Activated CD8-positive, alpha-beta memory T cell treated with anti-CD3 and anti-CD28 coated beads for 36 hours (primary cell): ENCODE measurements at regions not wholly inside any gene's neighbourhood (a gene's known extent, or its start where the extent isn't known, plus 50 kb on each side); places are given as distances from the start of the nearest gene placed in this dataset.

Source experiments
- CTCF ChIA-PET: fragments of 350-600 bp; sonication (Branson Sonifier 250); formaldehyde crosslinking; loops from one replicate; lab custom pipeline; 2021; ENCODE audit warnings: antibody characterized with exemption; lab: Charles Lee
- POLR2A ChIA-PET: fragments of 350-600 bp; sonication (Branson Sonifier 250); formaldehyde crosslinking; loops from one replicate; lab custom pipeline; 2021; ENCODE audit warnings: antibody characterized with exemption; lab: Charles Lee

- CTCF ChIA-PET, result no interaction called here
- POLR2A ChIA-PET, result no interaction called here
Measured at GRCh38 chr4:179836179-179837075, 2394.2 kb upstream of the AGA start.

DNA sequence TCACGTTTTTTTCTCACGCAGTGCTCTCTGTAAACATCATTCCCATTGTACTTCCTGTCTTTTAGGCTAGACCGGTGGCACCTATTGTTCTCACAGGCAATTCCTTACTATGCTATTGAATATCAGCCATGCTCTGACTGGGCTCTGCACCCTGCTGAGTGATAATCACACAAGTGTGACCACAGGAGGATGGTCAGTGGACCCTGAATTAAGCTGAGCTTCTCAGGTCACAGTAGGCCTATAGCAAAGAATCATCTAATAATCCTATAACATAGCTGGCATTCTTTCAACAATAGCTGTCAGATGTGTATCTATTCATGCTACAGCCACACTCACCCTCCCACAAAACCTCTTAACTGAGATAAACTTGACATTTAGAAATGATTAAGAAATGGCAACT lies 2399.8 kb upstream of the TENM3 start:
- ChIA-PET CTCF (no interaction called here), POLR2A (no interaction called here)

GRCh38 chr4:179855469-179855868 lies 2387.7 kb upstream of the TENM3 start:
- CTCF ChIA-PET, result no interaction called here
- POLR2A ChIA-PET, result no interaction called here

GRCh38 chr4:179858221-179858620 lies 2385.0 kb upstream of the TENM3 start:
- ChIA-PET CTCF (no interaction called here), POLR2A (no interaction called here)

- CTCF ChIA-PET, result no interaction called here
- POLR2A ChIA-PET, result interaction anchor here (0.6 kb wide), 1 partner anchor 674 kb away, joined by 3 read pairs; no protein-coding TSS in a partner anchor
Measured at GRCh38 chr4:179867300-179867878, 2375.8 kb upstream of the TENM3 start.

DNA sequence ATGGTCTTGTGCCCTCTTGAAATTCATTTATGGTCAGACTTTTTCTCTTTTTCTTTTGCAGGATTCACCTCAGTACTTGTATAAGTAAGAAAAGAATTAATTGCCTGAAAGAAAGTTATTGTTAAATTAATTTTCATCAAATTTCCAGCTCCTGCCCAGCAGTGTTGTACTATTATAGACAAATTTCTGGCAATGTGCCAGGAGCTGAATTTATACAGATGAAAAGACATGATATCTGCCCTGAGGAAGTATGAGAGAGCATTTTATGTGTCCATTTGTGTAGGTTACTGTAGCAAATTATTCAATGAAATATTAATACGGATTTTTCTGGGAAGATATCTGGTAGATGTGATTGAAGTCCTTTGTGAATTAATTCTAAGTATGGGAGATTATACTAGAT lies 2371.5 kb upstream of the TENM3 start:
- CTCF ChIA-PET, result no interaction called here
- POLR2A ChIA-PET, result no interaction called here

DNA sequence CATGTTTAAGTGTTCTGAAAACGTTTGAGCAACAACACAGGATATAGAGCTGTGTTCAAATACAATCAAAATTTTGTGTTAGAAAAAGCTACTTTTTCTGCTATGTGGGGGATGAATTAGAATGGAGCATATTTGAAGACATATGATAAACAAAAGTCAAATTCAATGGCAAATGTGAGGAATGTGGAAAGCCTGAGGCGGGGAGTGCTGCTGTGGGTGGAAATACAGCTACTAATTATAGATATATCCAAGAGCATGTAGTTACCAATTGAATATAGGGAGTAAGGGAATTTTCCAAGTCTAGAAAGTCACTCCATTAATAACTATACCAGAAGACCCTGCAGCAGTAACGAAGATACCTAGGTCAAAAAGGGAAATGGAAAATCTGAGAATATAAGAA lies 2370.4 kb upstream of the TENM3 start:
- CTCF ChIA-PET, result no interaction called here
- POLR2A ChIA-PET, result no interaction called here

- ChIA-PET POLR2A (no interaction called here), CTCF (no interaction called here)
Measured at GRCh38 chr4:179880756-179881155, 2362.4 kb upstream of the TENM3 start.

DNA sequence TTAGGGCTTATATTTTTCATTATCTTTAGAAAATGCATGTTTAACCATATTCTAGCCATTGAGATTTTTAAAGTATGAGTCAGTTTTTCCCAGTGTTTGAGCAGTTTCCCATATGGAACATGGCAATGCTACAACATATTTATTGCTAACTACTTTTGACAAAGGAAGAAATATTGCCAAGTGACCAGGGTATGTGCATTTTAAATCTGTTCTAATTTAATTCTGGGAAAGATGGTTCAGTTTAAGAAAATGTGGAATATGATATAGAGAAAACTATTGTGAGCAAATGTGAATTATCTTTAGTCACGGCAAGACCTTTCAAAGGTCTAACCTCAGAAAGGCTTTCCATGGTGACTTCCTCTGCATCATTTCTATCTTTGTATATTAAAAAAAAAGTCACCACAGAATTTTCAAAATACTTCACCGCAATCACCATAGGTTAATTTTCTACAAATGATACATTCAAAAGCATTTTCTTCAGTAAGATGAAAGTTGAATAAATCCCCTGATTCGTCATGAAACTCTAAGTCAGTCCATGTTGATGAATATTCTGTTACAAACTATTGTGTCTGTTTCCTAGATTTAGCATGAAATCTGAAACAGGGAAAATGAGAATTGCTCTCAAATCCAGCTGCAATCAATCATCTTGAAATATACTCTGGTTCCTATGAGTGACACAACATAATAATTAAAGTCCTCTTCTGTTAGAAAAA lies 2349.0 kb upstream of the TENM3 start:
- ChIA-PET CTCF (no interaction called here), POLR2A (no interaction called here)

GRCh38 chr4:179919587-179919986 lies 2323.6 kb upstream of the TENM3 start:
- POLR2A ChIA-PET, result no interaction called here

DNA sequence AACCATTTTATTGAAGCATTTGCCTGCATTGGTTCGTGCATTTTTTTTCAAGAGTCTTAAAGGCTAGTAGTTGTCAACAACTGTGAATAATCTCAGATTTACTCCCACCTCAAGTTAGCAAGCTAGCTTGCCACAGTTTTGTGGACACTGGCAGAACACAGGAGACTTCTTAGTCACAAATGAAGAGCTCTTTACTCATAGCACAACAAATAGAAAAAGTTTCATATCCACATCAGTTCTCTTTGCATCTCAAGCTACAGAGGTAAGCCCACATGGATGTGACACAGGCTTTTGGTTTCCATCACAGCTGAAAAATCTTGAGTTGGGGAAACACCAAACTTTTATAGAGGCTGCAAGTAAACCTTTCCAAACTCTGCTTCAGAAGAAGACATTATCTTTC lies 2315.7 kb upstream of the TENM3 start:
- ChIA-PET POLR2A (no interaction called here), CTCF (no interaction called here)

More at GRCh38 chr4:179919587-179919986, 2323.6 kb upstream of the TENM3 start:
- CTCF ChIA-PET, result no interaction called here

GRCh38 chr4:179941911-179942310 lies 2301.3 kb upstream of the TENM3 start:
- CTCF ChIA-PET, result no interaction called here
- POLR2A ChIA-PET, result no interaction called here

DNA sequence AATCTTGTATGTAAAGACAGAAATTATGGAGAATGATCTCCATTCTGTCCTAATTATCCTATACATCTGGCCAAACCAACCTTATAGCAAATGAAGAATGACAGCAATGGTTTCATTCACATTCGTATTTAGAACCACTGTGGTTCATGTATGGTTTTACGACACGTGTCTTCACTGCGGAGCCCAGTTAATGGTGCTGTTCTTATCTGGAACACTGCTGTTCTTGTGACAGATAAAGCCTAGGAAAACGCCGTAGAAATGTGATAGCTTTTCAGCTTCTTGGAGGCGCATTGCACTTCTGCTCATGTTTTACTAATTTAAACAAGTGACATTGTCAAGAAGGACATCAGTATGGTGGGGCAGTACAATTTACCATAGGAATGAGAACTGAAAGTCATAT lies 2266.4 kb upstream of the TENM3 start:
- ChIA-PET POLR2A (no interaction called here), CTCF (no interaction called here)

DNA sequence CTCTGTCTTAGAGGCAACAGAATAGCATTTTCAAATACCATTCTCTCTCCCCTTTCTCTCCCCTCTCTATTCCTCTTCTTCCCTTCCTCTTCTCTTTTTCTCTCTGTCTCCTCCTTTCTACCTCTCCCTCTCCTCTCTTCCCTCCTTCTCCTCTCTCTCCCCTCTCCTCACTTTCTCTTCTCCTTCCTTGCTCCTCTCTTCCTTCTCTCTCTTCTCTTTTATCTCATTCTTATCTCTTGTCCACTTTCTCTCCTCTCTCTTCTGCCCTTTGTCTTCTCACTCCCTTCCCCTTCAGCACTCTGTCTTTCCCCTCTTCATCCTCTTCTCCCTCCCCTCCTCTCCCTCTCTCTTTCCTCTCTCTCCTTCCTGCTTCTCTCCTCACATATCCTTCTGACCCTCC lies 2265.8 kb upstream of the TENM3 start:
- POLR2A ChIA-PET, result no interaction called here
- CTCF ChIA-PET, result no interaction called here

DNA sequence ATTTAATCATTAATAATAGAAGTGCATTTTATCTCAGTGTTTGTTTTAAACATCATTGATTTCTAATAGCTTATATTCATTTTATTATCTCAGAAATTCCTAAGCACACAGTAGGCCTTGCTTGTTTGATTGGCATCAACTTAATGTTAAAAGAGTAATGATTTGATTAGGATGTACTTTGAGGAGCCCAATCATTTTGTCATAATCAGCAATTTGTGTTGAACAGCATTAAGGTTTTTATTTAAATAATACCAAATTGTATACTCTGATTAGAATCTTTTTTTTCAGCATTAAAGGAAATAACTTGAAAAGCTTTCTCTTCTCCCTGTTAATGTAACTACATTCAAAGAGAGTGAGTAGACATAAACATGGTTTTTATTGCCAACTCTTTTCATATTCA lies 2262.0 kb upstream of the TENM3 start:
- POLR2A ChIA-PET, result no interaction called here
- CTCF ChIA-PET, result no interaction called here

DNA sequence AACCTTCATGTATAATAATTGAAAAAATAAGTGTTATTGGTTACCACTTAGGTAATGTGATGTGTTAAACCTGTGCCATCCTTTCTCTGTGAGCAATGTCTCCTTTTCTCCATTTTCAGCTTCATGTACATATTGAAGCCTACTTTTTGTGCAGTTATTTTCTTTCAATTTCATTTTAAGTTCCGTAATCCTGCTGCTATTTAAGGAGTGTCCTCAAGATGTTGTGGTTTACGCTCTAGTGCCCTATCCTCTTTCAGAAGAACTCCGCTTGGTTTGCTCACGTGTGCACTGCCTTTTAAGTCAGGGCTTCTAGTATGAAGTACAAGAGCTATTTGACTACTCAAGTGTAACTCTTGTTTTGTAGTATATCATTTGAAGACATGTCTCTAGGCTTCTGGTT lies 2253.2 kb upstream of the TENM3 start:
- ChIA-PET CTCF (no interaction called here), POLR2A (no interaction called here)

- ChIA-PET CTCF (no interaction called here), POLR2A (no interaction called here)
Measured at GRCh38 chr4:180009316-180009715, 2233.9 kb upstream of the TENM3 start.

DNA sequence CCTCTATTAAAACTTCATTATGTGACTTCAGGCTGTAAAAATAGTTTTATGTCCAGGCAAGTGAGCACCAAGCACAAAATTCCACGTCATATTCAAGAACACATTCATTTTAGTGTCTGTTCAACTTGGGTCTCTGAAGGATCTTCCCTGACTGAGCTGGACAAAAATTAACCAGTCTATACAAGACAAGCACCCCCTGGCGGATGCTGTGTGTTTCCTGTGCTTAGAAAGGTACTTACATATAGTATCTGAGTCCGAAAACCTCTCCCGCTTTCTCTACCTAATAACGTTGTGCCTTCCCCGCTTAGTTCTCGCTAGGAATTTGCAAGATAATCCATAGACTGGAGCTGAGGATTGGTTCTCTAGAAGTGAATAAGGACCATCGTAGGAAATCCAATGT lies 2214.5 kb upstream of the TENM3 start:
- CTCF ChIA-PET, result no interaction called here
- POLR2A ChIA-PET, result no interaction called here

GRCh38 chr4:180031330-180031729 lies 2211.9 kb upstream of the TENM3 start:
- ChIA-PET CTCF (no interaction called here), POLR2A (no interaction called here)

- CTCF ChIA-PET, result no interaction called here
- POLR2A ChIA-PET, result no interaction called here
Measured at GRCh38 chr4:180041576-180041975, 2201.6 kb upstream of the TENM3 start.

DNA sequence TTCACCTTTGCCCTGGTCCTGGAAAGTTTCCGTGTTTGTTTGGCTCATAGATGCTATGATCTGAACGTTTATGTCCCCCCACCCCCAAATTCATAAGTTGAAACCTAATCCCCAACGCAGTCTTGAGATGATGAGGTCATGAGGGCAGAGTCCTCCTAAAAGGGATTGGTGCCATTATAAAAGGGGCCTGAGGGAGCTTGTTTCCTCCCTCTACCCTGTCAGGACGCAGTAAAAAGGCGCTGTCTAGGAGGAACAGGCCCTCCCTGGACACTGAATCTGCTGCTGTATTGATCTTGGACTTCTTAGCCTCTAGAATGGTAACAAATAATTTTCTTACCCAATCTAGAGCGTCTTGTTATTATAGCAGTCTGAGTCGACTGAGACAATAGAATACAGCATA lies 2190.6 kb upstream of the TENM3 start:
- CTCF ChIA-PET, result no interaction called here

More for the DNA sequence above, 2190.6 kb upstream of the TENM3 start:
- POLR2A ChIA-PET, result no interaction called here
